GM21737 (cell line): ENCODE measurements at regions not wholly inside any gene's neighbourhood (a gene's known extent, or its start where the extent isn't known, plus 50 kb on each side); places are given as distances from the start of the nearest gene placed in this dataset.

Experiments used
- ATAC-seq: cut with Tn5 transposase; IDR thresholded peaks from one replicate; pipeline ENCODE4 v1.9.1; 2021; ENCODE audit warnings: mild to moderate bottlenecking, moderate library complexity; ENCODE audit not compliant: unreplicated experiment

DNA sequence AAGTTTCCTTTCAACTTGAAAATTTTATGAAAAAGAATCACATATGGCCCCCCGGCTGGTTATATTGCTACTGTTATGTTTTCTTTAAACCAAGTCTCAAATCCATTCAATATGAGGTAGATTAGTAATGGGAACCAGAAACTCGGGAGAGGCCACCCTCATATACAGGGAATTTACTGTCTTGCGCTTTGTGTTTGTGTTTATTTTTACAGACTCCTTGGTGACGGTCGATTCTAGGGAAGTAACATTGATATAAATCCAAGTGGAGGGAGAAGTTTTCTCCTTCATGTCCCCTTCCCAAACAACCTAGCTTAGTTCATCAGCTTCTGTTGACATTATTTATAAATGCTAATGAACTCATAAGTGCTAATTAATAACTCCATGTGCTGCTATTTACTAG lies 163.5 kb upstream of the LMO4 start:
- no peak for ATAC-seq

DNA sequence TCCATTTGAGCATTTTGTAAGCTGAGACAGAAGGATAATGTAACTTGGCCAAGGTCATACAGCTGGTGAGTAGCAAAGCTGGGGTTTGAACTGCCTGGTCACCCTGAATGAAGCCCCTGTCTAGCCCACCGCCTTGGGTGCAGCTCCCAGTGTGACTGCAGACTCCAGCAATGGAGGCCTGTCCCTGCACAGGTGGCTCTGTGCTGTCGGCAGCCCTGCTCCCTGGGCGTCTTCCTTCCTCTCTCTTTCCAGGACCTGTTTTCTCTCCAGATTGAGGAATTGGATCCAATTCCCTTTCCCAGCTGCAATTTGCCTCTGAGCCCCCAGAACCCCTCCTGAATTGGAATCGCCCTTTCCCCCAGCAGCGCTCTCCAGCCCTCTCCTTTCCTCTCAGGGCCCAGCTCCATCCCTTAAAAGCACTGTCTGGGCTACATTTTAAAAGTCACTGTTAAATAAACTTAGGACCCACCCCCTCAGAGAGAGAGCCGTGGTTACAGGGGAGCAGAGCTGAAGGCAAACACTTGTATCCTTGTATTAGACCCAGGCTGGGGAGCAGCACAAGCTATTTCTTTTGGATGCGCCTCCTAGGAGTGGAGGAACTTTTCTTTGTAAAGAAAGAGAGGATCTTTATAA lies 161.4 kb upstream of the LMO4 start:
- no peak for ATAC-seq

DNA sequence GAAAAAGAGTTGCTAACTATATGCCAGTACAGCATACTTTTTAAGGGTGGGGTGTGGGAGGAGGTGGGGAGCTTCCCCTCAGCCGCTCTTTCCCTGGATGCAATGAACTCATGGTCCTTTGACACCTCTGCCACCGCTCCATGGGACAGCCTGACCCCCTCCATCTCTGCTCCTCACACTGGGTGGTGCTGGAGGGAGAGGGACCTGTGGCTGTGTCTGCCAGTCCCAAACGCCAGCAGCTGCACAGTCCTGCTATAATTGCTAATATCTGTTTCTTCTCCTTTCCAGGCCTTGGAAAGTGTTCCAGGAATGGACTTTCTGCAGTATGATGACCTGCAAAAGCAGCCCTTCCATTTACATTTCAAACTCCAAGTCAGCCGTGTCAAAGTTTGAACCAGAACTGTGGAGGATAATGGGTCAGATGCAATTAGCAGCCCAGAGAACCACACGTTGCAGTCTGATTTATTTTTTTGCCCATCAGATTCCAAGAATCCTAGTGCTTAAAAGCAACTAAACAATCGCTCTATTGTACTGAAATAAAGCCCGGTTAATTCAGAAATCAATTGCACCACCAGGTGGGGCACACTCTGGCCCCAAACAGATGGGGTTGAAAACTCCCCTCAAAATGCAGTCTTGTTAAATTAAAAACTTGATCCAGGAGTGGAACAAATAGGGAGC lies 160.7 kb upstream of the LMO4 start:
- ATAC-seq = no peak

DNA sequence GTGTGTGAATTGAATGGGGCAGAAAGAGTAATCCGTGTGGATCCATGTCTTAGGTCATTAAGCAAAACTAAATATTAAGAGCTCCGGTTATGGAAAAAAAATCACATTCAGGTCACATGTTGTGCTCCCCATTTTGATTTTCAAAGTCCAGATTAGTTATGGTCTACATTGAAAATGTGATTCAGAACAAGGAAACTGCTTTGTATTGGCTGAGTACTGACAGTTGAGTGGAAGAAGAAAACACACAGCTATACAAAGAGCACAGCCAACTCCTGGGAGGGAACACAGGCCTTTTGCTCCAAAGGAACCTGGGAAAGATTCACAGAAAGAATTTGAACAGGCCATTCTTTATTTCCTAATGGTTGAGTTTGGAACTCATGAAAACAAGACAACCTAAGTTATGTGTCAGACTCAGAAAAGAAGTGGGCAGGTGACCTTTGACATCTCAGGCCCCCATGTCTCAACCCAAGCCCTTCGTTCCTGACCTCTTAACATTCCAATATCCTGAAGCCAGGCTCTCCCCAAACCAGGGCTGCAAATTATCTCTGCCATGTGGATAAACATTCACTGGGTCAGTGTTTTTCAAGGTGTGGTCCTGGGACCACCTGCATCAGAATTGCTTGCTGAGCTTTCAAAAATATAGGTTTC lies 159.3 kb upstream of the LMO4 start:
- ATAC-seq = no peak

DNA sequence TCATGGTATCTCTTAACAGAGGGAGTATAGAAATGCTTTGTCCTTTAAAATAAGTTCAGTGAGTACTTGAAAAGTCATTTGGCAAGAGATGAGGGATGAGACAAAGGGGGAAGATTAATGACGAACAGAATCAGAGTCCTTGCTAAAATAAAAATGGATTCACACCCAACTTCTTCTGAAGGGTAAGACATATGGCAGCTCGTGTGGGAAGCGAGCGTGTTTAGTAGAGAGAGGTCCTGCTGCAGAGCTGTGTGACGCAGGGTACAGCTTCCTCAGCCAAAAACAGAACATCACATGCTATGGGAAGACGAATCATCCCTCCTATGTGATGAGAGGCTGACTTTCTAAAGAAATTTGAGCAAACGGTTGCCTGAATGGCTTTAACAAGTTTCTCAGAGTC lies 158.5 kb upstream of the LMO4 start:
- no peak for ATAC-seq

DNA sequence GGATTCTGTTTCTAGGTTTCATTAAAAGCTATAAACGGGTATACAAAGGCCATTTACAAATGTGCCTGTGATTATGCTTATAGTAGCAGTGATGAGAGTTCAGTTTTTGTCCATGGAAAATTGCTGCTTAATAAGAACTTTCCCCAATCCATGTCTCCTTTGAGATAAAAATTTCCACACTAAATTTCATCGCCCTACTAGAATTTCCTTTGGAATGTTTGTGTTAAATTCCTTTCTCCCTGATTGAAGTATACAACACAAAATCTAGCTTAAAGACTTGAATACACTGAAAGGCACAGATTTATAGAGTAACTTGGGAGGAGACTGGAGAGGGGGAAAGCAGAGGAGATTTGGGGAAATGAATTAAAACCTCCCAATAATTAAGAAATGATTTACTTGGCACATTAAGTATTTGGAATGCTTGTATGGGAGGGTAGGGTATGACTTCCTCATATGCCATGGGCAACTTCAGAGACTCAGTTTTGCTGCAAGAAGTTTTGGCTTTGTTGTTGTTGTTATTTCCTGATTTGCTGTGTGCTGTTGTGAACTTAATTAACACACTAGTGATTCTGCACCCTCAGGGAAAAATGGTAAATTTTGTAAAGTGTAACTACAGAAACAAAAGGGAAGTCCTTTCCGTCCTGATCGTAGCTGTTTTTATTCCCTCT lies 157.6 kb upstream of the LMO4 start:
- no peak for ATAC-seq

DNA sequence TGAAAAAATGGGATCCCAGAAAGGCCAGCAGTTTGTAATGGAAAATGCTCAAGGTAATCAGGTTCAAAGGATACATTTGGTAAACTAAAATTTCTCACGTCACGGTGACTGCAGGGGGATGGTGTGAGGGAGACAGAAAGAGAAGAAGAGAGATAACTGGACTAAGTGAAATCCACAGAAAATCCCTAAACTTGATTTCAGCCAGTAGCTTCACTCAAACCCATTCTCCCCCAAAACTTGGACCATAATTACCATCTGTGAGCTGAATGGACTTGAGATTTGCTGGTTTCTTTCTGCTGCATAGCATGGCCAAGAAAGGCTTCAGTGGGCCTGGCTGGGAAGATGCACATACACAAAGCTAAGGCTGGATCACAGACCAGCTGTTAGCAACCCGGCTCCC lies 155.4 kb upstream of the LMO4 start:
- no peak for ATAC-seq

DNA sequence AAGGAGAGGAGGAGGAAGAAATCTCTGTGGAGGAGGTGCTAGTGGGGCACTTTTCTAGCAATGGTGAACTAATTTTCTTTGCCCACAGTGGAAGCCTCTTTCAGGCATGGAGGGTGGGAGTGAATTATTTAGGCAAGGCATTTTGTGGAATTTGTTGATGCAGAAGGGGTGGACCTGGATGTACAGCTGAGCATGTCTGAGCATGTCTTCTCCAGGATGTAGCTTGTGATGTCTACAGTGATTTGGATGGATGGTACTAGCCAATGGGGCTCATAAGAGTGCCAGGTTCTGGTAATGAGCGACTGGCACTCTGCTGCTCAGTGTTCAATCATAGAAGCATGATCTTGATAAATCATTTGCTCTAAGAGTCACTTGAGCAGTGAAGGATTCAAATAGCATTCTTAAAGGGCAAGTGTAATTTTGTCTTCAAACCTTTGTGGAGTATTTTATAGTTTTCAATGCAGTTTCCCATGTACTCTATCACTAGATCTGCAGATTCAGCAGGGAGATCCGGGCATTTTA lies 153.9 kb upstream of the LMO4 start:
- ATAC-seq = no peak

DNA sequence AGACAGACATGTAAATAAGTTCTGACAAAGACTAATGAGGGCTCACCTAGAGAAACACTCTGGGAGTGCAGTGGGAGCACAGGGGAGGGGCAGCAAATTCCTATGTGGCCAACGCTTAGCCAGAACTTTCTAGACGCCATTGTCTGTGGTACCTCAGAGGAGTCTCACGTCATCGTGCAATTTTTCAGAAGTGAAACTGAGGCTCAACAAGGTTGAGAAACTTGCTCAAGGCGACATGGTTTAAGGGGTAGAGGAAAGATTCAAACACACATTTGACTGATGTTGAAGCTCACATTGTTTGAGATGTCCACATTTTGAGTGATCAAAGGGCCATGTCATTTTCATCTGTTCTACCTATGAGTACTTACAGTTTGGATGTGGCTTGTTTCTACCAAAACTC lies 152.6 kb upstream of the LMO4 start:
- no peak for ATAC-seq

DNA sequence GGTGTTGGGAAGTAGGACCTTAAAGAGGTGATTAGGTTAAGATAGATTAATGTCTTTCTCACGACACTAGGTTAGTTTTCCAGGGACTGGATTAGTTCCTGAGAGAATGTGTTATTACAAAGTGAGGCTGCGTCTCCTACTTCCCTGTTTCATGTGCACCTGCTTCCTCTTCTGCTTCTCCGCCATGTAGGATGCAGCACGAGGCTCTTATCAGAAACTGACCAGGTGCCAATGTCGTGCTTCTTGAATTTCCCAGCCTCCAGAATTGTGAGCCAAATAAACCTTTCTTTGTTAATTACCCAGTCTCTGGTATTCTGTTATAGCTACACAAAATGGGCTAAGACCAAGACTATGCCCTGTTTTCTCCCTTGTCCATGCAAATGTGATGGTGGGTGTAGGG lies 152.2 kb upstream of the LMO4 start:
- ATAC-seq = no peak

DNA sequence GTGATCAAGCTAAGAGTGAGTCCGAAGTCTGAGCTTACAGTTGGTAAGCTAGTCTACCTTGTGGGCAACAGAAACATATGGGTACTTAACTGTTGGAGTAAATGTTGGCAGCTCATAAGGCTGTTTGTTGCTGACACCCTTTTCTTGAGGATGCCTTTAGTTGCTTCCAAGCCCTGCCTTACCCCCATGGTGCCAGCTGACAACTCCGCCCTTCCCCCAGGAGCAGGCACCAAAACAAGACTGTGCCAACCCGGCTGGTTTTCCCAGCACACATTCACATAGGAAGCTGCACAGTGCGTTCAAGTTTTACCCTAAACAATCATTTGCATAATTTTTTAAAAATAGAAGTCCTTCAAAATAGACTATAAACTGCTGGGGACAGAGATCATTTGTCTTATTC lies 150.2 kb upstream of the LMO4 start:
- ATAC-seq = no peak

DNA sequence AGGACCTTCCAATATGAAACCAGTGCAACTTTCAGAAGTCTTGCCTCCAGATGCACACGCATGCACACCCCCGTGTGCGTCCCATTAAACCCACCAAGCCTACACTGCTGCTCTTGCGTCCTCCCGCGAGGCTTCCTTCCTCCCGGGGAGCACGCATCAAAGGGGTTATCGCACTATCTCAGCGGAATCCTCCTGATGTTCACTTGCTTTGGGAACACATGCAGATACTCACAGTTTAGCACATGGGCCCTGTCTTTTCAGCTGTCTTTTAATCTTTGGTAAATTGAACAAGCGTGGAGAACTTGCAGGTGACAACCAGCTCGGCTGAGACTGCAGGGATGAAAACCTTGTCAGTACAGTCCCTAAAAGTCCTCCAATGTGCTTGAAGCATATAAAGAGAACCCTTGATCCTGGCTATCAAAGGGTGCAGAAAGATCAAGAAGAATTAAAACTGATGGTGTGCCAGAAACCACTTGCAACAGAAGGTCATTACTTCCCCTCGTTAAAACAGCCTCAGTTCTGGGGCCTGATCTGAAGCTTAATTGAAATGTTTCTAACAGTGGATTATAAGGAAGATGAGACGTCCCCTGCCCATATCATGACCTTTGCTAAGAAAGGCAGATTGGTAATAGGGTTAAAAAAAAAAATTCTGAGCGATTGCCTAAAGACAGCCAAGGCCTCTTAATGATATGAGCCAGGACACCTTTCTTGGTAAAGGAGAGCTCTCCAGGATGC lies 149.4 kb upstream of the LMO4 start:
- no peak for ATAC-seq

DNA sequence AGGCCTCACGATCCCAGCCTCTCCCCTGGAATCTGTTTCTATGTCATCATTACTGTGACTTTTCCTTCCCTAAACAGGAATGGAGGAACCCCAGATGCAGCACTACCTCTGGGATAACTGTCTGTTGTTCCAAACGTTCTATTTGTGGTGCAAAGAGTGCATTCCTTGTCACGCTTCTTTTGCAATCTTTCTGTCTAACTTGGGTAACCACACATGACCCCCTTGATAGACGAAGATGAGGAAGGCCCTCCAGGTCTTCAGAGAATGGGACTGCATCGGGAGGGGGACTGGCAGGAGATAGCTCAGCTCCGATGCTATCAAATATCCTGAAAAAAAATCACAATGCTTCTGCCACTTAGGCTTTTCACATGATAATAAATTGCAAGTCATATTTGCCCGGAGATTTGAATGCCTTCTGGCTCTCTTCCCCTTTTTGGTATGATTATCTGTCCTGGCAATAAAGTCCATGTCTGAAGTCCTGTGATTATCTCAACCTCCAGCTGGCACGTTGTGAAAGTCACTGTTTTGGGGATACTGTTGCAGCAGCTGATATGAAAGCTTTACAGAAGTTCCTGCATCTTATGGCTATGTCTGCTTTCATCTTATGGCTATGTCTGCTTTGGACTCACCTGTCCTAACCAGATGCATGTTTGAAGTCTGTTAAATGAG lies 148.7 kb upstream of the LMO4 start:
- ATAC-seq = no peak

DNA sequence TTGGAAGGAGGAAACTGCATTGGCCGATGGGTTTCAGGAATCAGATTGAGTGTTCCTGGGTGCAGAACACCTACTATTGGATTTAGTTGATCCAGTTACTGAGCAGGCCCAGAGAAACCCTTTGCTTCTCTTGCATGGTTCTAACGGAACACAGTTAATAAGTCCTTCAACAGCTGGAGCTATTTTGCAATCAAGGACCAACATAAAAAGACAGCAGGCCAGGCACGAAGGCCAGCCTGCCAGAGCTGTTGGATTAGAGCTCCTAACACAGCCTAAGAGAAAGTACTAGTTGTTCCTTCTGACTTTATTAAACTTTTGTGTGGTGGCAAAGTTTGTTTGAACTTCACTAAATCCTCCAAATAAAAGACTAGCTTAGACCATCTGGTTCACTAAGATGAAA lies 148.0 kb upstream of the LMO4 start:
- ATAC-seq = no peak

DNA sequence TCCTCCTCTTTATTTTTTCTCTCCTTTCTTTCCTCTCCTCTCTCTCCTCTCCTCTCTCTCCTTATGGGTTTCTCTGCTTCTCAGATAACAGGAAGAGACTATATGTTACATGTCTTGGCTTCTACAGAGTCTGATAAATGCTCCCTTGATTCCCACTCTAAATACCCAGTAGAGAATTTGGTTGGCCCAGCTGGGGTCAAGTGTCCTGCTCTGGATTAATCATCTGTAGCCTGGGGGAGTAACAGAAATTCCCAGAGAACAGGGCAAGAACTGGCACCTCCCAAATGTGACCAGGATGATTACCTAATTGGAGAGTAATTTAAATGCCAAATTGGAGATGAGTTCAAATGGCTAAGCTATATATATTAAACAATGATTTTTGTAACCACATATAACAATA lies 146.1 kb upstream of the LMO4 start:
- ATAC-seq = no peak

DNA sequence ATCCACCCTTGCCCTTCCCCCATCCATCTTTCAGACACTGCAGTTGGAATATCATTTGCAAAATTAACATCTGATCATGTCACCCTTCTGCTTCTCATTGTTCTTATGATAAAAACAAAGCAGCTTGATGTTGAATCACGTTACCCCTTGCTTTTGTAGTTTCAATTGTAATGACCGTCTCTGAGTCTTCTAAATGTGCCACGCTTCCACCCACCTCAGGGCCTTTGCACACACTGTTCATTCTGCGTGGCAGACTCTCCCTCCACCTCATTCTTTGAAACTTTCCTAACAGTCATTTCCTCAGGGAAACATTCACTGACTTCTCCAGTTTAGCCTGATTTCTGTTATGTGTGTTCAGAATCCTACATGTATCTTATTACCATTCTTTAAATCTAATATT lies 143.6 kb upstream of the LMO4 start:
- no peak for ATAC-seq

DNA sequence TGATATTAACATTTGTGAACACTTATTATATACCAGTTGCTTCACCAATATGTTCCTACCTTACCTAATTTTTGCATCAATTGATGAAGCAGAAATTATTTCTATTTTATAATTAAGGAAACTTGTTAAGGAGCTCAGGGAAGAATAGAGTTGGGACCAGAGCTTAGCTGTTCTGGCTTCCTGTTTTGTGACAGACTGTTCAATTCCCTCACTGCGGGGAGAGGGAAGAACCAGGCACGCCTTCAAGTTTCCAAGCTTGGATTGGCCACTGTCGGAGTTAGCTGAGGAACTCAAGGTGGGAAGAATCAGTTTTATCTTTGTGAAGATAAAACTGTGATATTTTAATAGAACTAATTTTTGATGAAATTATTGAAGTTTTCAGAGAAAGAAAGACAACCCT lies 142.3 kb upstream of the LMO4 start:
- no peak for ATAC-seq

DNA sequence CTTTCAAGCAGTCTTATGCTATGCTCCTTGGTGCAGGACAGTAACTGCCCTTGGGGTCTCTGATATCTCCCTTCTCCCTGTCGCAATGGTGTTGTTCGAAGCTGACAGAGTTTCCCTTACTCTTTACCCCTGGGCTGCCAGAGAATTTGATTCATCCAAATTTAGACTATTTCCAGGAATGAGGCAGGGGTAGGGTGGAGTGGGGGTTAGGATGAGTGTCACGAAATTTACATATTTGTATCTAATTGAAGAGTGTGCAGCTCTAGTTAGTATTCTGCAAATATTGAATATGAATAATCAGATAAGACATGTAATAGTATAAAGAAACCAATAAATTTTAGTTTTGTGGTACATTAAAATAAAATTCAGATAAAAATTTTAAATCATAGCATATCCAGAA lies 140.0 kb upstream of the LMO4 start:
- ATAC-seq = no peak

DNA sequence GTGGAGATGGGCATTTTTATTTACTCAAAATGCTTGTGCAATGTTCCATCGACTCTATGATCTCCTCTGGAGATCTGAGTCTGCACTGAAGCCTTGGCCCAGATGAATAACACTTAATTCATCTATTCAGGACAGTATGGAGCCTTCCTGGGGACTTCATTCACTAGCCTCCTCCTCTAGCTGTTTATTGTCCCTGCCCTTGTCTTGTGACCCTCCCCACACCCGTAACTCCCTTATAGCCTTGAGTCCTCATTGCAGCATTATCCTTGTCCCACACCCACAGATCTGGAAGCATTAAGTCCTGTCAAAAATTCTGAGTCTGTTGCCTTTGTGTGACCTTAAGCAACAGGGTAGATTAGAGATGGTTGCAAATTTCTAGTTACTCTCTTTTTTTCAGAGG lies 138.3 kb upstream of the LMO4 start:
- no peak for ATAC-seq

DNA sequence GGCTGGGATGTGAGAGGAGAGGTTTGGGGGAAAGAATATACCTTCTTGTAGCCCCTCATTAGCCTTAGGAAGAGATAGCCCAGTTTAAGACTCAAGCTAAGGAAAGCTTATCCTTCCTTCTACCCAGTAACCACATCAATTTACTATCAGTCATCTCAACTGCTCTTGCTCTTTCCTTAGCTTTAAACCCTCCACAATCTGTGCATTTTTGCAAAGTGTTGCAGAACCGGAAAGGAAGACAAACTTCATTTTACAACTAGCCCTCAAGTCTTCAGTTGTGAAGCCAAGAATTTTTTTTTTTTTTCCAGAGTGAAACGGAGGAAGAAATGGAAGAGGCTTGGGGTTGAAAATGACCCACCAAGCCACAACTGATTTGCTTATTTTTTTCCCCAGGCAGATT lies 137.0 kb upstream of the LMO4 start:
- no peak for ATAC-seq
